Fibroblast of peridontal ligament (primary cell): ENCODE measurements at regions not wholly inside any gene's neighbourhood (a gene's known extent, or its start where the extent isn't known, plus 50 kb on each side); places are given as distances from the start of the nearest gene placed in this dataset.
A peak's percentile ranks its signal among the peaks of the same experiment; 100 is the strongest.
"Not testable (repeated sequence)": the region's sequence is repeated elsewhere in the genome, so short reads cannot be mapped to it uniquely, and the experiment has no call there.

ENCODE experiments used
- DNase-seq: peaks from one replicate; pipeline ENCODE4 v3.0.0-alpha.2; 2010; ENCODE audit errors: extremely low read depth

GRCh38 chr11:92026664-92027063 lies 198.0 kb upstream of the FAT3 start:
- DNase-seq, result no peak

GRCh38 chr11:92024788-92025187 lies 199.8 kb upstream of the FAT3 start:
- DNase-seq, result no peak

DNA sequence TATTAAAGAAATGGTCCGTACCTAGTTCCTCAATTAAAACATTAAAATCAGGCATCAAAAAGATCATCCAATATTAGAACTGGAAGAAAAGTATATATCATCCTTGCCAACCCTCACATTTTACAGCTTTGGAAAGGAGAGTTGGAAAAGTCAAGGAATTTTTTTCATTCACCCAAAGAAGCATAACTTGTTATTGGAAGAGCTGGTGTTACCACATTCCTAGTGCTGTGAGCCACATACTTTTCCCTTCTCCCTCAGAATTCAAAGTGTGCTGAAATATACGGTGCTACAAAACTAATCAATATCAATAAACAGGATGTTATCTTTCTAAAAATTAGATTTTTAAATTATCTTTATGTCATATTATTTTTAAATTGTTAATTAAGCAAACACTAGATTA lies 202.1 kb upstream of the FAT3 start:
- DNase-seq, result no peak

DNA sequence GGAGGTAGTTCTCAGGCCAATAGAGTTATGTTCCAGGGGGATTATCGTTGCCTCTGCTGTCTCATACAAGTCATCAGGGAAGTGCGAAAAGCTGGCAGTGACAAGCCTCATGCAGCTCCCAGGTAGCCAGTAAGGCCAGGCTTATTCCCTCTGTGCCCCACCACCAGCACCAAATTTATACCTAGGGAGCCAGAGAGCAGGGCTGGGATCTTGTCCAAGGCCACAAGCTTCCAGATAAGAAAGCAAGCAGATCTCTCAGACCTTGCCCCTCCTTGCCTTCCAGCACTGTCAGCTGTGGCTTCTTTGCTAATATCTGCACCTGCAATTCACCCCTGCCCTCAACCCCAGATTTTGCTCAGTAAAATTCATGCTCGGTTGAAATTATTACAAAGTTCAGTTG lies 206.3 kb upstream of the FAT3 start:
- no peak for DNase-seq

GRCh38 chr11:92008249-92008648 lies 216.4 kb upstream of the FAT3 start:
- DNase-seq, result no peak

DNA sequence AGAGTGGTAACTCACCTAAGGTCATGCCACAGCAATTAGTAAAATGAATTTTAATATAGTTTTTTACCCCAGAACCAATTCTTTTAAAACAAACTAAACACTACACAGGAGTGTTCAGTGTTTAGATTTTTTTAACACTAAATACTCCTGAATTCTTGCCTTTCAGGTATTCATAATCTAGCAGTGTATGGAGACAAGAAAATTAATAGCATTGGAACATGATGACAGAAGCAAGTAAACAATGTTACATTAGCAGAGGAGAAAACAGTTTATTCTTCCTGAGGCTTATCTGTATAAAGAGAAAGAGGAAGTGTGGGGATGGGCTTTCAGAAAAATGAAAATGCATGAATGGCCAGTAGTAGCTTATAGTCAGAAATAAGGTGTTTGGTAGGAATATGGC lies 222.1 kb upstream of the FAT3 start:
- DNase-seq, result no peak

DNA sequence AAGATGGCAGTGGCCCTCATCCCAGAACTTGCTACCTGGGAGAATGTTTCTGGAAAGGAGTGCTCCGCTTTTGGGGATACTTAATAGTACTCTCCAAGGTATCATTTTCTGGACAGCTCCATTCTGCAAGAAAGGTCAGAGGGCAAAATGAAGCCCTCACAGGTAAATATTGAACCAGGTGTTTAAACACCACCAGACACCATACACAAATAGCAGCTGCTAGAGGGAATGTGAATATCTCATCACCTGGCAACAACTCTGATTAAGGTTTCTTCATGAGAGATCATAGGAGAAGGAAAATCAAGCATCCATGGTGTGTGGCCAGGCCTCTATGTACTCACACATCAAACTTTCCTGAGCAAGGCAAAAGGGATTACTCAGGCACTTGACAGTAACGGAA lies 226.1 kb upstream of the FAT3 start:
- no peak for DNase-seq

DNA sequence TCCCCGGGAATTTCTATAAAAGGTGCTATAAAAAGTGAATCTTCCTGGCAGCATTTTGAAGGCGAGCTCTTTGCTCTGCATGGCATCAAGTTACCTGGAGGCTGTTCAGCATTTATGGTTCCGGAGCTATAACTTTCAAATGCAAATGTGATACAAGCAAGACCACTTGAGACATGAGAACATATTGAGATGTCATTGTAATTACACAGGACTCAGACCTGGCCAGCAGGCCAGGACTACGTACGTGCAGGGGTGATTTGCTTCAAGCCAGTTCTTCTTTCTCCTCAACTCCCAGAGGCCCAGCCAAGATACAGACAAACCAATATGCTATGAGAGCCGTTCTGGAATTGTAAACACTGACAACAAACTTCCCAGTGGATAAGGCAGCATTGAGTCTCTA lies 227.4 kb upstream of the FAT3 start:
- DNase-seq, result no peak

- DNase-seq, result no peak
Measured at GRCh38 chr11:91996526-91996925, 228.1 kb upstream of the FAT3 start.

- not testable (repeated sequence) for DNase-seq
Measured at GRCh38 chr11:91988443-91988842, 236.2 kb upstream of the FAT3 start.

DNA sequence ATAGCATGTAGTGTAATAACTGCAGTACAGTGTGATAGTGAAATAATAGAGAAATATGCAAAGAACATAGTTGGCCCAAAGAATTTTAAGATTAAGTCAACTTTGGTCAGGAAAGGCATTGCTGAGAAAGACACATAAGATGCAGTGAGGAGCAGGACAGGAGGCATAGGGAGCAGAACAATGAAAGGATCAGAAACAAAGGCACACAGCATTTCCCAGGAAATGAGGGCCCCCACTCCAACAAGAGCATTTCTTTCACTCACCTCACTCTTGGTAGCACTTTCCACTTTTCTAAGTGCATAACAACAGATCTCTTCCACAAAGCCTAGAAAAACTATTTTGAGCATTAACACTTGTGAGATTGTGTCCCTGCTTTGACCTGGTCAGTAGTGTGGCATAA lies 238.4 kb upstream of the FAT3 start:
- DNase-seq, result no peak

DNA sequence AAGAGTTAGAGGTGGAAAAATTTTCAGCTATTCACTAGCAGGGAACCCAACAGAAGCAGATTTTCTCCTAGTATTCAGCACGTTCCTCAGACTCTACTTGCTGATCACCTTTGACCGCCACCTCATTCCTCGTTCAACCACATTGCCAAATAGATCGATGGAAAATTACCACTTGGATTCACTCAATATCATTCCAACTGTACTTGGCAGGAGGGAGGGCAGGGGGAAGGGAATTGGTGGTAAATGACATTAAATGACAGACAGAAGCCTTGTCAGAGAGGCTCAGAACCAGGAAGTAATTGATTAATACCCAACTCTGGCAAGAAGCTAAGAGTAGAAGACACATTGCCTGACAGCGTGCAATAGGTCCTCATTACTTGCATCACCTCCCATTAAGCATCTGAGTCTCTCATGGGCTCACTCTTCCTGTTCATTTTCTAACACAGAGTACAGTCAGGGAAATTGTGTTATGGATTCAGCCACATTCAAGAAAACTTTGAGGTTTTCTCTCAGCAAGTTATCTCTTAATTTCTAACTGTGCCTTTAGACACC lies 240.5 kb upstream of the FAT3 start:
- no peak for DNase-seq

- peak; percentile 88 for DNase-seq
Measured at GRCh38 chr11:91981995-91982394, 242.6 kb upstream of the FAT3 start.

DNA sequence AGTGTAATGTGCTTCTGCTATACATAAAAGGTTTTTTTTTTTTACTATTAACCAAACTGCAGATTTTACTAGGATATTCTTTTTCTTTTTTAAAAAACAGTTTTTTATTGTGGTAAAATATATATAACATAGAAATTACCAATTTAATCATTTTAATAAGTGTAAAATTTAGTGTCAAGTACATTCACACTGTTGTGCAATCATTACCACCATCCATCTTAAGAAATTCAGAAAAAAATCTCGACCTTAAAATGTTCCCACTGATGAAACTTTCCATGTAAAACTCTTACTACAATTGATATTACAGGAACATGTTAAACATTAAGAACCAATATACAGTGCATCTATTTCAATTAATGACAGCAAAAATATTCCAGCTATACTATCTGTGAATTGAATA lies 244.8 kb upstream of the FAT3 start:
- DNase-seq, result no peak

DNA sequence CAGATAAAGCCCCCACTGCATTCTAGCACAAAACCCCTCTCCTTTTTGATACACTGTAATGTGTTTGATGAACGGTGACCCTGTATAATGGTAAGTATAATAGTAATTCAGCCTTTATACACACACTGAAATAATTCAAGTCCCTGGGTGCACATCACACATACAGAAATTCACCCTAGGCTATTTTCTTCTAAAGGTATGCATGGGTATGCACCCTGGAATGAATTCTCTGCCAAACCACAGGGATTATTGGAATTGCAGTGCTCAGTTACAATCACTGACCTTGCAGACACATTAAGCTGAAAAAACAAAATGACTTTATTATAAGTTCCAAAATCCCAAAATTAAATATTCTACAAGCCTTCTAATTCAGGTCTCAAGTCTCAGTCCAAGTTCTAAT lies 245.9 kb upstream of the FAT3 start:
- DNase-seq, result no peak

GRCh38 chr11:91972665-91973266 lies 251.9 kb upstream of the FAT3 start:
- DNase-seq, result no peak

DNA sequence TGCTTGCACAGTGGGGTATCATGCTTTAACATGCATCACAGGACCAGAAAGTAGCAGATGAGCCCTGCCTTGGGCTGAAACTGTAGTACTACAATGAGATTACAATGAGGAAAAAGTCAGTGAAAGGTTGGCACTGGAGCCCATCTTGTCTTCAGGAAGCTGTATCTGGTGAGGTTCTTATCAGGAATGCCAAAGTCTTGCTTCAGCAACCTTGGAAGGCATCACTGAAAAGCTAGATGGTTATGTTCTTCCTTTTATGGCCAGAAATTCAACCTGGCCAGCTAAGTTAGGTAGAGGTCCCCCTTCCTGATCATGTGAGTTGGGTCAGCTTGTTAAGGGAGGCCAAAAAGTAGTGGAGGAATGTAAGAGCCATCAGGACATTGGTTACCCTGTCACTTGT lies 254.0 kb upstream of the FAT3 start:
- DNase-seq, result no peak

- DNase-seq, result no peak
Measured at GRCh38 chr11:91969486-91969885, 255.1 kb upstream of the FAT3 start.

DNA sequence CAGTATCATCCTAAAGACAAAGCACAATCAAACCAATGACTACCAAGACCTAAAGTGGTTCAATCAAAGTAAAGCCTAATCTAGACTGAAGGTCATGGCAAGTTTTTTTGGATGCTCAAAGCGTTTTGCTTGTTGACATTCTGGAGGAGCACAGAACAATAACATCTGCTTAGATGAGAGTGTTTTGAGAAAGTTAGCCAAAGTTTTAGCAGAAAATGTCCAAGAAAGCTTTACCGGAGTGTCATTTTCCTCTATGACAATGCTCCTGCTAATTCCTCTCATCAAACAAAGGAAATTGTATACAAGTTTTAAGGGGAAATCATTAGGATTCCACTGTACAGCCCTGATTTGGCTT lies 256.9 kb upstream of the FAT3 start:
- no peak for DNase-seq

GRCh38 chr11:91967026-91967690 lies 257.5 kb upstream of the FAT3 start:
- DNase-seq, result no peak

- DNase-seq, result no peak
Measured at GRCh38 chr11:91966368-91966767, 258.2 kb upstream of the FAT3 start.

DNA sequence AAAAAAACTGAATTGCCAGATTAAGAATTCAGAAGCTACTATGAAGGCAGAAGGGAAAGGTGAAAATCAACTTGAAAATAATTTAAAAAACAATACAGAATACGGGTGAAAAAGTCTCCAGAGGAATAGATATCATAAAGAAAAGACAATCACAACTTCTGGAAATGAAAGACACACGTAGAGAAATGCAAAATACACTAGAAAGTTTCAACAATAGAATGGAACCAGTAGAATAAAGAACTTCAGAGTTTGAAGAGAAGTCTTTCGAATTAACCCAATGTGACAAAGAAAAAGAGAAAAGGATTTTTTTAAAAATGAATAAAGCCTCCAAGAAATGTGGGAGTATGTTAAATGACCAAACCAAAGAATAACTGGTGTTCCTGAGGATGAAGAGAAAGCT lies 263.8 kb upstream of the FAT3 start:
- no peak for DNase-seq

- DNase-seq, result no peak
Measured at GRCh38 chr11:91959411-91959810, 265.2 kb upstream of the FAT3 start.

GRCh38 chr11:91956711-91957110 lies 267.9 kb upstream of the FAT3 start:
- DNase-seq, result no peak
